SK-N-SH treated with all-trans-retinoic acid at 6 μM for 48 hours (cell line): ENCODE measurements at regions not wholly inside any gene's neighbourhood (a gene's known extent, or its start where the extent isn't known, plus 50 kb on each side); places are given as distances from the start of the nearest gene placed in this dataset.

Experiments
- CSRNP3 ChIP-seq: fragments of 250-450 bp; sonication (Bioruptor Pico); IDR thresholded peaks from 2 replicates; pipeline ENCODE4 v1.5.1; 2021; ENCODE audit warnings: mild to moderate bottlenecking, moderate library complexity
- OSR1 ChIP-seq: fragments of 250-450 bp; sonication (Bioruptor Pico); IDR thresholded peaks from 2 replicates; pipeline ENCODE4 v1.8.0; 2022; ENCODE audit warnings: moderate library complexity, mild to moderate bottlenecking, inconsistent platforms
- SNAI2 ChIP-seq: fragments of 250-450 bp; sonication (Bioruptor Pico); IDR thresholded peaks from 2 replicates; pipeline ENCODE4 v1.5.0; 2020; ENCODE audit warnings: mild to moderate bottlenecking, moderate library complexity
- TCF4 ChIP-seq: fragments of 250-450 bp; sonication (Bioruptor Pico); IDR thresholded peaks from 2 replicates; pipeline ENCODE4 v1.8.0; 2021; ENCODE audit warnings: mild to moderate bottlenecking, moderate library complexity, borderline replicate concordance
- ZFP30 ChIP-seq: fragments of 450-650 bp; formaldehyde crosslinking; IDR thresholded peaks from 2 replicates; pipeline ENCODE4 v1.5.0; 2022; ENCODE audit warnings: mild to moderate bottlenecking, moderate library complexity
- ZNF565 ChIP-seq: fragments of 450-650 bp; formaldehyde crosslinking; conservative IDR thresholded peaks from 2 replicates; pipeline ENCODE4 v1.5.0; 2020; ENCODE audit warnings: low read depth, mild to moderate bottlenecking, moderate library complexity
- ZNF8 ChIP-seq: fragments of 450-650 bp; formaldehyde crosslinking; IDR thresholded peaks from 2 replicates; pipeline ENCODE4 v1.5.0; 2020; ENCODE audit warnings: mild to moderate bottlenecking, moderate library complexity
- TF ChIP-seq, protein P1 (sequence below): fragments of 250-450 bp; sonication (Bioruptor Pico); IDR thresholded peaks from 2 replicates; pipeline ENCODE4 v1.5.1; 2020; ENCODE audit warnings: low read depth, mild to moderate bottlenecking, moderate library complexity
- TF ChIP-seq, protein P2 (sequence below): fragments of 250-450 bp; sonication (Bioruptor Pico); IDR thresholded peaks from 2 replicates; pipeline ENCODE4 v1.8.0; 2020; ENCODE audit warnings: mild to moderate bottlenecking, moderate library complexity, borderline replicate concordance

- TF ChIP-seq SNAI2 (no peak), OSR1 (CRISPR knock-in tag) (no peak), ZFP30 (no peak), ZNF565 (CRISPR knock-in tag) (no peak), ZNF8 (CRISPR knock-in tag) (no peak), TCF4 (CRISPR knock-in tag) (no peak), CSRNP3 (CRISPR knock-in tag) (no peak)
- TF ChIP-seq, protein P1, sequence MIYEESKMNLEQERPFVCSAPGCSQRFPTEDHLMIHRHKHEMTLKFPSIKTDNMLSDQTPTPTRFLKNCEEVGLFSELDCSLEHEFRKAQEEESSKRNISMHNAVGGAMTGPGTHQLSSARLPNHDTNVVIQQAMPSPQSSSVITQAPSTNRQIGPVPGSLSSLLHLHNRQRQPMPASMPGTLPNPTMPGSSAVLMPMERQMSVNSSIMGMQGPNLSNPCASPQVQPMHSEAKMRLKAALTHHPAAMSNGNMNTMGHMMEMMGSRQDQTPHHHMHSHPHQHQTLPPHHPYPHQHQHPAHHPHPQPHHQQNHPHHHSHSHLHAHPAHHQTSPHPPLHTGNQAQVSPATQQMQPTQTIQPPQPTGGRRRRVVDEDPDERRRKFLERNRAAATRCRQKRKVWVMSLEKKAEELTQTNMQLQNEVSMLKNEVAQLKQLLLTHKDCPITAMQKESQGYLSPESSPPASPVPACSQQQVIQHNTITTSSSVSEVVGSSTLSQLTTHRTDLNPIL (CRISPR knock-in tag), result no peak
- TF ChIP-seq, protein P2, sequence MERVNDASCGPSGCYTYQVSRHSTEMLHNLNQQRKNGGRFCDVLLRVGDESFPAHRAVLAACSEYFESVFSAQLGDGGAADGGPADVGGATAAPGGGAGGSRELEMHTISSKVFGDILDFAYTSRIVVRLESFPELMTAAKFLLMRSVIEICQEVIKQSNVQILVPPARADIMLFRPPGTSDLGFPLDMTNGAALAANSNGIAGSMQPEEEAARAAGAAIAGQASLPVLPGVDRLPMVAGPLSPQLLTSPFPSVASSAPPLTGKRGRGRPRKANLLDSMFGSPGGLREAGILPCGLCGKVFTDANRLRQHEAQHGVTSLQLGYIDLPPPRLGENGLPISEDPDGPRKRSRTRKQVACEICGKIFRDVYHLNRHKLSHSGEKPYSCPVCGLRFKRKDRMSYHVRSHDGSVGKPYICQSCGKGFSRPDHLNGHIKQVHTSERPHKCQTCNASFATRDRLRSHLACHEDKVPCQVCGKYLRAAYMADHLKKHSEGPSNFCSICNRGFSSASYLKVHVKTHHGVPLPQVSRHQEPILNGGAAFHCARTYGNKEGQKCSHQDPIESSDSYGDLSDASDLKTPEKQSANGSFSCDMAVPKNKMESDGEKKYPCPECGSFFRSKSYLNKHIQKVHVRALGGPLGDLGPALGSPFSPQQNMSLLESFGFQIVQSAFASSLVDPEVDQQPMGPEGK (CRISPR knock-in tag), result no peak
Measured at GRCh38 chr1:106717591-106717990, 338.9 kb upstream of the PRMT6 start.
